Activated B cell treated with CpG ODN at 0.5 μM for 24 hours (primary cell): ENCODE measurements at regions not wholly inside any gene's neighbourhood (a gene's known extent, or its start where the extent isn't known, plus 50 kb on each side); places are given as distances from the start of the nearest gene placed in this dataset.

ENCODE experiments used
- ATAC-seq: fragments of 200-7000 bp; cut with Tn5 transposase; one replicate; pipeline ENCODE4 v1.10.0; 2021; ENCODE audit warnings: low read depth, mild to moderate bottlenecking, moderate library complexity
- CTCF ChIA-PET: fragments of 350-600 bp; sonication (Branson Sonifier 250); formaldehyde crosslinking; loops from one replicate; lab custom pipeline; 2021; ENCODE audit warnings: antibody characterized with exemption; lab: Charles Lee
- POLR2A ChIA-PET: fragments of 350-600 bp; sonication (Branson Sonifier 250); formaldehyde crosslinking; loops from one replicate; lab custom pipeline; 2021; ENCODE audit warnings: antibody characterized with exemption; lab: Charles Lee
- DNase-seq: peaks from one replicate; pipeline ENCODE4 v3.0.0; 2022
- H3K27ac Mint-ChIP-seq: one replicate; pipeline ENCODE4 v1.8.0; 2020; ENCODE audit warnings: mixed read lengths
- H3K27me3 Mint-ChIP-seq: one replicate; pipeline ENCODE4 v1.8.0; 2021; ENCODE audit warnings: mixed read lengths
- H3K36me3 Mint-ChIP-seq: one replicate; pipeline ENCODE4 v1.8.0; 2021; ENCODE audit warnings: low read depth, mixed read lengths
- H3K4me1 Mint-ChIP-seq: one replicate; pipeline ENCODE4 v1.8.0; 2021; ENCODE audit warnings: mixed read lengths
- H3K4me3 Mint-ChIP-seq: one replicate; pipeline ENCODE4 v1.8.0; 2020; ENCODE audit warnings: mild to moderate bottlenecking, mixed read lengths
- H3K9me3 Mint-ChIP-seq: one replicate; pipeline ENCODE4 v1.8.0; 2020; ENCODE audit warnings: mixed read lengths
- CTCF ChIP-seq: fragments of 200-600 bp; IDR thresholded peaks from one replicate; pipeline ENCODE4 v1.8.0; 2022; ENCODE audit warnings: antibody characterized with exemption, mild to moderate bottlenecking
- intact Hi-C: fragments of 100-400 bp; cut with micrococcal nuclease; formaldehyde crosslinking; loops from one replicate; pipeline ENCODE4 v1.15.1; 2024

DNA sequence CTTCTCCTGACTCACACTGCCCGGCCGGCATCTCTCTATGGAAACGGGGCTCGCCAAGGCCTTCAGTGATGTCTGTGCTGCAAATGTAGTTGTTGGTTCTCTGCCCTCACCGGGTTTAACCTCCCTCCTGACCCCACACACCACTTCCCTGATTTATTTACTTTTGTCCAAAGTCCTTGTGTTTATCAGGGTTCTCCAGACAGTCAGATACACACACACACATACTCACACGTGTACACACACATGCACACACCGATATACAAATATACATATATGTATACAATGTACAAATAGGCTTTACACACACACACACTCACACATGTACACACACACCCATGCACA lies 647.0 kb downstream of the BRD1 start:
- Mint-ChIP-seq H3K4me1 (no peaks in the 10 kb centered on the region), H3K4me3 (no peak overlapping the region), H3K27me3 (peaks cover 4% of the 10 kb centered on the region), H3K36me3 (no peaks in the 10 kb centered on the region), H3K9me3 (no peaks in the 10 kb centered on the region), H3K27ac (no peak overlapping the region)
- ChIA-PET POLR2A (no interaction called here), CTCF (no interaction called here)
- TF ChIP-seq CTCF, result no peak
- ATAC-seq (no peak), DNase-seq (no peak)
- intact Hi-C loops, result no loop called here

DNA sequence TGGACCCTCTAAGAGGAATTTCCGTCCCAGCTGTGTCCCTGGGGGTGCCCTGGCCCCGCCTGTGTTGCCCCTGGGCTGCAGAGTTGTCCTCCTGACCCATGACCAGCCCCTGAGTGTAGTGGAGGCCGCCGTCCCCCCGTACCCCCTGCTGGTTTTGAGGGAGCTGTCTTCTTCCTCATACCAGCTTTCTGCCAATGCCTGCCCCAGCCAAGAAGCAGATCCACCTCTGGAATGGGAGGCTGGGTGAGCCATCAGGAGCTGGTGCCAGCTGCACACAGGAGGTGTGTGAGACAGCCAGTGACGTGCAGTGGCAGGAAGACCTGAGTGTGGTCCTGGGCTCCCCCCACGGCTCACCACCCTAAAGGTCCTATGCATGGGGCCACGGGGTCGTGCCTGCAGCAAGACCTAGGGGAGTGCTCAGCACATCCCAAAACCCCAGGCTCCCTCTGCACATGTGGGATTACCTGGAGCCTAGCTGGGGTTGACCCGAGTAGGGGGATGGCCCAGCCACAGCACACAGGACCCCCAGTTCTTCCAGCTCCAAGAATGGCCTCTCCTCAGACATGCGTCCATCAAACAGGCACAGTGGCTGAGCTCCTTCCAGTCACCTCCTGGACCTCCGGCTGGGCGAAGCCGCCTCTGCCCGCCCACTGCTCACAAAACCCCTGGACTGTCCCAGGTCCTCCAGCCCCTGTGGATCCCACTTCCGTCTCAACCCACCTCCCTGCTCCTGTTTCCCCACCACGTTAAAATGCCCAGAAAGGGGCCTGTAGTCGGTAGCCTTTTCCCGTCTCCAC lies 647.6 kb downstream of the BRD1 start:
- peaks cover 4% of the 10 kb centered on the region for H3K27me3 Mint-ChIP-seq
- intact Hi-C loops, result no loop called here

DNA sequence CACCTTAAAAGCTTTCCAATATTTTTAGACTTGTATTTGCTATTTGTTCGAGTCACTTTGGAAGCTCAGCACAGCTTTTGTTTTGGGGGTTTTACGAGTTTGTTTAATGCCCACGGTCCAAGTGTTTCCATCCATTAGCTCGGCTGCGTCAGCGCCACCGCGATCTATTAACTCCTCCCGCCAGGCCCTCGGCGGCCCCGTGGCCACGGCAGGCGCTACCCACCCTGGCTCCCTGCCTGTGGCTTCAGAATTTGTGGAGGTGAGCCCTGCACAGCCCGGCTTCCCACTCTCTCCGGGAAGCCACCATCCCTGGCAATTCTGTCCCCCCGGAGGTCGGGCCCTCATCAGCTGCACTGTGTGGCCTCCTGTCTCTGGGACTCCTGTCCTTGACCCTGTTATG lies 648.5 kb downstream of the BRD1 start:
- H3K27me3 Mint-ChIP-seq, result peaks cover 4% of the 10 kb centered on the region
- no peaks in the 10 kb centered on the region for H3K36me3 Mint-ChIP-seq
- intact Hi-C loops, result no loop called here
- CTCF ChIA-PET, result no interaction called here
- no peak overlapping the region for H3K4me3 Mint-ChIP-seq
- no peak for DNase-seq
- ATAC-seq, result no peak
- POLR2A ChIA-PET, result no interaction called here
- H3K9me3 Mint-ChIP-seq, result no peaks in the 10 kb centered on the region
- no peak for TF ChIP-seq CTCF
- H3K4me1 Mint-ChIP-seq, result no peaks in the 10 kb centered on the region
- no peak overlapping the region for H3K27ac Mint-ChIP-seq

More for the DNA sequence above, 647.6 kb downstream of the BRD1 start:
- no peak overlapping the region for H3K4me3 Mint-ChIP-seq
- no peaks in the 10 kb centered on the region for H3K4me1 Mint-ChIP-seq
- no peak overlapping the region for H3K27ac Mint-ChIP-seq
- H3K36me3 Mint-ChIP-seq, result no peaks in the 10 kb centered on the region
- ChIA-PET CTCF (no interaction called here), POLR2A (no interaction called here)
- ATAC-seq (no peak), DNase-seq (no peak)
- TF ChIP-seq CTCF, result no peak
- no peaks in the 10 kb centered on the region for H3K9me3 Mint-ChIP-seq

DNA sequence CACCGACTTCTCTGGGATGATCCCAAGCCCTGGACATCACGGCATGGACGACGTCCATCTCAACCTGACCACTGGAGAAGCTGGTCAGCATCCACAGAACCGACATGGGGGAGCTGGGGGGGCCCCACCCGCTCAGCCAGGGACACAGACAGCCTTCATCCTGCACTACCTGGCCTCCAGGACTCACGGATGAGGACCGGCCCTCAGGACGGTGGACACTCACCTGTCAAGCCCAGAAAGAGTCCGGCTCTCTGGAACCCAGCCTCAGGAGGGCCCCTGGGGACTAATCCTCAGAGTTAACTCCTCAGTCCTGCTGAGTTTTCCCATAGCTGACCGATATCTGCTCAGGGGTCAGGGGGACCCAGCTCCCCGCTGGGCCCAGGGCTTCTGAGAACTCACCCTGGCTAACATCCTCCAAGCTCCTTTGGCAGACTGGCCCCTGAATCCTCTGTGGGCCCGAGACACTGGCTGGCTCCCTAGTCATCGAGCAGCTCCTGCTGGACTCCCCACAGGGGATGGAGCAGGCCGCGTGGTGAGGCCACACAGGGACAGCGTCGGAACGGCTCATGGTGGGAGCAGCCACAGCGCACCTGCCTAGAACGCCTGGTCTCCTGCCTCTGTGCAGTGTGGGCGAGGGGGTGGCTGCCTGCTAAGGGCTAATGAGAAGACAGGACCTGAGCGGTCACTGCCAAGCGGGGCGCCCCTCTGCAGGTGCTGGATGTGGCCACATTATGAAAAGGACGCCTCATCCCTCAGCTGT lies 649.2 kb downstream of the BRD1 start:
- Mint-ChIP-seq H3K4me1 (no peaks in the 10 kb centered on the region), H3K36me3 (no peaks in the 10 kb centered on the region), H3K27me3 (peaks cover 4% of the 10 kb centered on the region), H3K27ac (no peak overlapping the region), H3K9me3 (no peaks in the 10 kb centered on the region), H3K4me3 (no peak overlapping the region)
- ChIA-PET POLR2A (no interaction called here), CTCF (no interaction called here)
- no peak for TF ChIP-seq CTCF
- no peak for DNase-seq
- ATAC-seq, result no peak
- intact Hi-C loops, result no loop called here

- no peak for TF ChIP-seq CTCF
- ChIA-PET CTCF (no interaction called here), POLR2A (no interaction called here)
- no peaks in the 10 kb centered on the region for H3K36me3 Mint-ChIP-seq
- H3K4me3 Mint-ChIP-seq, result no peak overlapping the region
- intact Hi-C loops, result no loop called here
- peaks cover 3% of the 10 kb centered on the region for H3K27me3 Mint-ChIP-seq
- ATAC-seq, result no peak
- H3K9me3 Mint-ChIP-seq, result no peaks in the 10 kb centered on the region
- DNase-seq, result no peak
- H3K4me1 Mint-ChIP-seq, result no peaks in the 10 kb centered on the region
- H3K27ac Mint-ChIP-seq, result no peak overlapping the region
Observed at GRCh38 chr22:49177666-49178065, 650.0 kb downstream of the BRD1 start.
